ENCODE measurements at regions not wholly inside any gene's neighbourhood (a gene's known extent, or its start where the extent isn't known, plus 50 kb on each side); places are given as distances from the start of the nearest gene placed in this dataset.

GRCh38 chr18:75837316-75837715, 409.8 kb upstream of the SMIM21 start:
- DNase-seq = no peak

- DNase-seq = no peak
Measured at GRCh38 chr18:75836516-75836915, 409.0 kb upstream of the SMIM21 start.

- DNase-seq = no peak
Measured at GRCh38 chr18:75831960-75832359, 404.5 kb upstream of the SMIM21 start.

GRCh38 chr18:75830828-75831227, 403.3 kb upstream of the SMIM21 start:
- no peak for DNase-seq

GRCh38 chr18:75829091-75829490, 401.6 kb upstream of the SMIM21 start:
- no peak for DNase-seq

- DNase-seq = no peak
Measured at GRCh38 chr18:75828379-75828778, 400.9 kb upstream of the SMIM21 start.

- no peak for DNase-seq
Measured at GRCh38 chr18:75827751-75828287, 400.3 kb upstream of the SMIM21 start.

- DNase-seq = no peak
Measured at GRCh38 chr18:75824661-75825060, 397.2 kb upstream of the SMIM21 start.

GRCh38 chr18:75823471-75823870, 396.0 kb upstream of the SMIM21 start:
- no peak for DNase-seq

- no peak for DNase-seq
Measured at GRCh38 chr18:75818383-75818782, 390.9 kb upstream of the SMIM21 start.

- DNase-seq = no peak
Measured at GRCh38 chr18:75815767-75816166, 388.3 kb upstream of the SMIM21 start.

GRCh38 chr18:75812761-75813160, 385.3 kb upstream of the SMIM21 start:
- no peak for DNase-seq

GRCh38 chr18:75810961-75811551, 383.6 kb upstream of the SMIM21 start:
- DNase-seq = no peak

GRCh38 chr18:75810516-75810915, 383.0 kb upstream of the SMIM21 start:
- DNase-seq = no peak

GRCh38 chr18:75809926-75810255, 382.4 kb upstream of the SMIM21 start:
- no peak for DNase-seq

GRCh38 chr18:75809151-75809925, 381.8 kb upstream of the SMIM21 start:
- no peak for DNase-seq

- DNase-seq = no peak
Measured at GRCh38 chr18:75805265-75805664, 377.8 kb upstream of the SMIM21 start.

- DNase-seq = no peak
Measured at GRCh38 chr18:75802681-75803080, 375.2 kb upstream of the SMIM21 start.

- no peak for DNase-seq
Measured at GRCh38 chr18:75801178-75801577, 373.7 kb upstream of the SMIM21 start.

GRCh38 chr18:75800331-75800648, 372.8 kb upstream of the SMIM21 start:
- DNase-seq = no peak

GRCh38 chr18:75799449-75800330, 372.2 kb upstream of the SMIM21 start:
- DNase-seq = no peak

- no peak for DNase-seq
Measured at GRCh38 chr18:75797046-75797445, 369.5 kb upstream of the SMIM21 start.

- no peak for DNase-seq
Measured at GRCh38 chr18:75790796-75791195, 363.3 kb upstream of the SMIM21 start.

GRCh38 chr18:75790111-75790510, 362.6 kb upstream of the SMIM21 start:
- DNase-seq = no peak

All from kidney glomerular epithelial cell (primary cell).